Esophagus muscularis mucosa (tissue), 3 donors: ENCODE measurements at regions not wholly inside any gene's neighbourhood (a gene's known extent, or its start where the extent isn't known, plus 50 kb on each side); places are given as distances from the start of the nearest gene placed in this dataset.

Source experiments
- POLR2A ChIP-seq: fragments of 450-650 bp; IDR thresholded peaks from one replicate; pipeline ENCODE4 v1.6.1; 2017; ENCODE audit warnings: antibody characterized with exemption, moderate library complexity, mild to moderate bottlenecking, low read depth
- POLR2AphosphoS5 ChIP-seq, 2 donors: sonication (generic); formaldehyde crosslinking; IDR thresholded peaks; one replicate each; pipeline ENCODE4 v1.6.1; 2017; ENCODE audit warnings: antibody characterized with exemption in 2 of 2
- TF ChIP-seq, protein P1 (sequence below), 3 experiments: fragments of 200-600 bp in 2 of 3; fragments of 450-650 bp in 1 of 3; sonication (generic) in 2 of 3; IDR thresholded peaks; one replicate each; pipeline ENCODE4 v1.5.1; 2017 to 2019; ENCODE audit warnings: antibody characterized with exemption in 3 of 3, mild to moderate bottlenecking in 2 of 3, moderate library complexity in 1 of 3

- TF ChIP-seq POLR2A (no peak), POLR2AphosphoS5 (IDR thresholded peaks at IDR 0.05) (no peak)
- TF ChIP-seq, protein P1, sequence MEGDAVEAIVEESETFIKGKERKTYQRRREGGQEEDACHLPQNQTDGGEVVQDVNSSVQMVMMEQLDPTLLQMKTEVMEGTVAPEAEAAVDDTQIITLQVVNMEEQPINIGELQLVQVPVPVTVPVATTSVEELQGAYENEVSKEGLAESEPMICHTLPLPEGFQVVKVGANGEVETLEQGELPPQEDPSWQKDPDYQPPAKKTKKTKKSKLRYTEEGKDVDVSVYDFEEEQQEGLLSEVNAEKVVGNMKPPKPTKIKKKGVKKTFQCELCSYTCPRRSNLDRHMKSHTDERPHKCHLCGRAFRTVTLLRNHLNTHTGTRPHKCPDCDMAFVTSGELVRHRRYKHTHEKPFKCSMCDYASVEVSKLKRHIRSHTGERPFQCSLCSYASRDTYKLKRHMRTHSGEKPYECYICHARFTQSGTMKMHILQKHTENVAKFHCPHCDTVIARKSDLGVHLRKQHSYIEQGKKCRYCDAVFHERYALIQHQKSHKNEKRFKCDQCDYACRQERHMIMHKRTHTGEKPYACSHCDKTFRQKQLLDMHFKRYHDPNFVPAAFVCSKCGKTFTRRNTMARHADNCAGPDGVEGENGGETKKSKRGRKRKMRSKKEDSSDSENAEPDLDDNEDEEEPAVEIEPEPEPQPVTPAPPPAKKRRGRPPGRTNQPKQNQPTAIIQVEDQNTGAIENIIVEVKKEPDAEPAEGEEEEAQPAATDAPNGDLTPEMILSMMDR (IDR thresholded peaks at IDR 0.05), result no peak
Observed at GRCh38 chr18:77876319-77876865, 626.7 kb downstream of the GALR1 start.
